Muscle layer of duodenum (tissue), 2 donors: ENCODE measurements at regions not wholly inside any gene's neighbourhood (a gene's known extent, or its start where the extent isn't known, plus 50 kb on each side); places are given as distances from the start of the nearest gene placed in this dataset.

Experiments used
- H3K27ac ChIP-seq: one replicate; pipeline ENCODE4 v1.7.0; 2013; ENCODE audit warnings: mild to moderate bottlenecking, low read length
- H3K27me3 ChIP-seq: one replicate; pipeline ENCODE4 v1.7.0; 2013; ENCODE audit warnings: low read depth, mild to moderate bottlenecking, control low read depth, low read length
- H3K36me3 ChIP-seq, 2 donors: one replicate each; pipeline ENCODE4 v1.7.0; 2013; ENCODE audit warnings: low read length in 2 of 2, control low read depth in 1 of 2, mild to moderate bottlenecking in 1 of 2; ENCODE audit not compliant: insufficient read depth in 2 of 2, control insufficient read depth in 1 of 2
- H3K4me1 ChIP-seq, 2 donors: one replicate each; pipeline ENCODE4 v1.7.0; 2013; ENCODE audit warnings: low read length in 2 of 2, mild to moderate bottlenecking in 2 of 2, control low read depth in 1 of 2, moderate library complexity in 1 of 2; ENCODE audit not compliant: insufficient read depth in 2 of 2, control insufficient read depth in 1 of 2
- H3K4me3 ChIP-seq, 2 donors: one replicate each; pipeline ENCODE4 v1.7.0; 2013; ENCODE audit warnings: low read length in 2 of 2, low read depth in 1 of 2, mild to moderate bottlenecking in 1 of 2
- H3K9me3 ChIP-seq, 2 donors: one replicate each; pipeline ENCODE4 v1.7.0; 2013; ENCODE audit warnings: low read length in 2 of 2, control low read depth in 1 of 2, mild to moderate bottlenecking in 1 of 2; ENCODE audit not compliant: control insufficient read depth in 1 of 2
- donor health status: healthy.

DNA sequence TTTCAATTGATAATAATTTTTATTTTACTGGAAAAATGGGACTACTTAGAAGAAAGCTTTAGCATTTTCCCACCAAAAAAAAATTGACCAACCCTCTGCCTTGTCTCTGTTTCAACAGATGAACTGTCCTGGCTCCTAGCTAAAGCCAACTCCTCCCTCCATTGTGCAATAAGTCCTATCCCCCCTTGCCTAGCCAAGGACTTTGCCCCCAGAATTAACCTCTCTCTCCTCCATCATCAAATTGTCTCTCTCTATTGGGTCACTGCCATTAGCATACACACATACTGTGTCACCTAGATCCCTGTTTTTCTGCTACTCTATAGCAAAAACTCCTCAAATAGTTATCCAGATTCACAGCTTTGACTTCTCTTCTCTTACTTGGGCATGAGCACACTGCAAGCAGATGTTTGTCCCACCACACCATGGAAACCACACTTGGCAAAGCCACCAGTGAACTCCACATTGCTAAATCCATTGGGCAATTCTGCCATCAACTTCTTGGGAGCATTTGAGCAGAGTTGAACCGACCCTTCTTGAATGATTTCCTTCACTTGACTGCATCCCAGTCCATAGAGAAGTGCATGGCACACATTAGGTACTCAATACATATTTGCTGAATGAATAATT is 91.4 kb upstream of the NEBL start:
- Histone ChIP-seq H3K9me3 (no peaks in the 10 kb centered on the region), H3K27me3 (no peaks in the 10 kb centered on the region), H3K4me3 (no peak overlapping the region), H3K36me3 (no peaks in the 10 kb centered on the region), H3K27ac (no peak overlapping the region), H3K4me1 (no peaks in the 10 kb centered on the region)

DNA sequence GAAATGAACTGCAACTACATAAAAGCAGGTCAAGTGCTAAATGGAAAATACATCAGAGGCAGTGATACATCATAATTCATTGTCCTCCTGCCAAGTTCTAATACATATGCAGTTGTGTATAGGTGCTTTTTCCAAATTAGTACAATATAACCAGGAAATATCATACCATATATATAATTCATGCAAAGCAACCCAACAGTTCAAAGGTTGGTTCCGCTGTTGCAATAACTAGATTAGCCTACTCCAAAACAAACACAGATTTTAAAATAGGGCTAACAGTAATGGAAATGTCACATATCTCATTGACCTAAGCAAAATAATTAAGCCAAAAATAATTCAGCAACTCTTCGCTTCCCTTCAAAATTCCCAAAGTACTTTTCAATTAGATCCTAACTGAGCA is 88.9 kb upstream of the NEBL start:
- H3K27ac ChIP-seq, result no peak overlapping the region
- no peaks in the 10 kb centered on the region for H3K36me3 ChIP-seq
- H3K9me3 ChIP-seq, result no peaks in the 10 kb centered on the region
- no peaks in the 10 kb centered on the region for H3K27me3 ChIP-seq
- no peaks in the 10 kb centered on the region for H3K4me1 ChIP-seq
- H3K4me3 ChIP-seq, result no peak overlapping the region

DNA sequence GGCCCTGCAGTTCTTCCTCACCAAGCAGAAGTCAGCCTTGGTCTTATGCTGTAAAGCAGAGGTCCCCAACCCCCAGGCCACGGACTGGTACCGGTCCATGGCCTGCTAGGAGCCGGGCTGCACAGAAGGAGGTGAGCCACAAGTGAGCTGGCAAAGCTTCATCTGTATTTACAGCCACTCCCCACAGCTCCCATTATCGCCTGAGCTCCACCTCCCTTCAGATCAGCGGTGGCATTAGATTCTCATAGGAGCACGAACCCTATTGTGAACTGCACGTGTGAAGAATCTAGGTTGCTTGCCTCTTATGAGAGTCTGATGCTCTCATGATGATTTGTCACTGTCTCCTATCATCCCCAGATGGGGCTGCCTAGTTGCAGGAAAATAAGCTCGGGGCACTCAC is 87.6 kb upstream of the NEBL start:
- Histone ChIP-seq H3K4me3 (no peak overlapping the region), H3K9me3 (no peaks in the 10 kb centered on the region), H3K27ac (no peak overlapping the region), H3K4me1 (no peaks in the 10 kb centered on the region), H3K27me3 (no peaks in the 10 kb centered on the region), H3K36me3 (no peaks in the 10 kb centered on the region)

DNA sequence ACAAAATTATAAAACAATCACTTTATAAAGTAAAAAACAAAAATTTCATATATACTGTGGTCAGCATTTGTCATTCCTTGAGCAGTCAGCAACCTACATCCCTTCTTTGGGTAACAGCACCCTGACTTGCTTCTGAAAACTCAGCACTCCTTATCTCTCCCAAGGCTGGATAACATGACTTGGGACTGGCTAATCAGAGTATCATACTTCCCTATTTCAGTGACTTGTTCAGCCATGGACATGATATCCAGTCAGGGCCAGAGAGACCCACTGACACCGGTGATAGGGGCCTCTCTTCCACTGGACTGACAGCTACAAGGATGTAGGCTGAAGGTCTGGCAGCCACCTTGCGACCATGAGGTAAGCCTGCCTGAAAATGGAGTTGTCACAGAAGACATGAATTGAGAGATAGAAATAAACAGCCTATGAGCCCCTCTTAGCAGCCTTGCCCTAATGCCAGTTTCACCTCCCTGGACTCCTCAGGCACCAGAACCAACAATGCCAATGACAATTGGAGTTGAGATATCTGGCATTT is 84.4 kb upstream of the NEBL start:
- H3K4me3 ChIP-seq, result no peak overlapping the region
- no peaks in the 10 kb centered on the region for H3K36me3 ChIP-seq

DNA sequence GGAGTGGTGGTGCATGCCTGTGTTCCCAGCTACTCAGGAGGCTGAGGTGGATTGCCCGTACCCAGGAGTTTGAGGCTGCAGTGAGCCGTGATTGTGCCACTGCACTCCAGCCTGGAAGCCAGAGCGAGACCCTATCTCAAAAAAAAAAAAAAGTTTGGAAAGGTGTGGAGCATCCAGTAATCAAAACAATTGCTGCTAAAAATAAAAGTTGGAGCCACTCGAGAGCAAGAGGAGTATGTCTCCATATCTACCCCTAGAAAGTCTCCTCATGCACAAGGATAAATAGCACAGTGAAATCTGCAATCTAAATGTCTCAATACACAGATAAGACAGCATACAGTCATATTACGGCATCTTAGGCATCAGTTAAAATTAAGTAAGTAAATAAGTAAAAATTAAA is 81.5 kb upstream of the NEBL start:
- no peak overlapping the region for H3K4me3 ChIP-seq
- H3K27me3 ChIP-seq, result no peaks in the 10 kb centered on the region
- H3K9me3 ChIP-seq, result no peaks in the 10 kb centered on the region
- H3K4me1 ChIP-seq, result no peaks in the 10 kb centered on the region
- no peak overlapping the region for H3K27ac ChIP-seq
- no peaks in the 10 kb centered on the region for H3K36me3 ChIP-seq

More for the DNA sequence above, 84.4 kb upstream of the NEBL start:
- no peak overlapping the region for H3K27ac ChIP-seq
- H3K27me3 ChIP-seq, result no peaks in the 10 kb centered on the region
- no peaks in the 10 kb centered on the region for H3K9me3 ChIP-seq
- H3K4me1 ChIP-seq, result no peaks in the 10 kb centered on the region

DNA sequence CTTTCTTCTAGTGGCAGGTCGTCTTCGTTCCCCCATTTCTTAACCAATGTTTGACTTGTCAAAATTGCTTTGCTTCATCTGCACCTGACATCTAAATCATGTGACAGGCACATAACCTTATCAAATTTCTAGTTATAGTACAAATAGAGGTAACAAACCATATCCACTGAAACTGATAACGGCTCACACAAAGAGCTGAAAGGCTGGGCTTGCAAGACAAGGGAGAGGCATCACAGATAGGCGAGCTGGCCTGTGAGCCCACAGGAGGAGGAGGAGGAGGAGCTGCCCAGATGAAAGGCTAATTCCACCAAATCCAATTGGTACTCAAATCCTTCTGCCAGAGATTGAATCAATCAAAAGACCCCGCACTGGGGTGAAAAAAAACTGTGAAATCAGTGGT is 80.2 kb upstream of the NEBL start:
- Histone ChIP-seq H3K4me3 (no peak overlapping the region), H3K27ac (no peak overlapping the region), H3K9me3 (no peaks in the 10 kb centered on the region), H3K4me1 (no peaks in the 10 kb centered on the region), H3K27me3 (no peaks in the 10 kb centered on the region), H3K36me3 (no peaks in the 10 kb centered on the region)

DNA sequence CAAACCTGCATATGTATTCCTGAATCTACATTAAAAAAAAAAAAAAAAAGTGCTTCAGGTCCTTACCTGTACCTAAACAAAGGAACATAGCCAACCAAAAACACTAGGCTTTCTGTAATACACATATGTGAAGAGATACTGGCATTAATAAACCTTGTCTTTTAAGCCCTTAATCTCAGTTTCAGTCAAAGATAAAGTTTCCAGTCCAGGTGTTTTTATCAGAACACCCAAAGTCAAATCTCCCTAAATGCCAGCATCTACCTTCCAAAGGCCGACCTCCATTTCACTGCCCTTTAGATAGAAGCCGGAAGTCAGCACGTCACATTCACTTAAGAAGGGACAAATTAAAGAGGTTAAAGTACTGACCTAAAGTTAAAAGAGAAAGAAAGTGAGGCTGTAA is 79.8 kb upstream of the NEBL start:
- Histone ChIP-seq H3K4me3 (no peak overlapping the region), H3K9me3 (no peaks in the 10 kb centered on the region), H3K27ac (no peak overlapping the region), H3K27me3 (no peaks in the 10 kb centered on the region), H3K36me3 (no peaks in the 10 kb centered on the region), H3K4me1 (no peaks in the 10 kb centered on the region)

DNA sequence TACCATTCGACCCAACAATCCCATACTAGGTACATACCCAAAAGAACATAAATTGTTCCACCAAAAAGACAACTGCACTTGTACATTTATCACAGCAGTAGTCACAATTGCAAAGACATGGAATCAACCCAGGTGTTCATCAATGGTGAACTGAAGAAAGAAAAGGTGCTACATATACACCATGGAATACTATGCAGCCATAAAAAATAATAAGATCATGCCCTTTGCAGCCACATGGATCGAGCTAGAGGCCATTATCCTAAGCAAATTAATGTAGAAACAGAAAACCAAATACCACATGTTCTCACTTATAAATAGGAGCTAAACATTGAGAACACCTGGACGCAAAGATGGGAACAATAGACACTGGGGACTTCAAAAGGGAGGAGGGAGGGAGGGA is 79.3 kb upstream of the NEBL start:
- Histone ChIP-seq H3K27ac (no peak overlapping the region), H3K9me3 (no peaks in the 10 kb centered on the region), H3K4me1 (no peaks in the 10 kb centered on the region), H3K4me3 (no peak overlapping the region), H3K36me3 (no peaks in the 10 kb centered on the region), H3K27me3 (no peaks in the 10 kb centered on the region)

DNA sequence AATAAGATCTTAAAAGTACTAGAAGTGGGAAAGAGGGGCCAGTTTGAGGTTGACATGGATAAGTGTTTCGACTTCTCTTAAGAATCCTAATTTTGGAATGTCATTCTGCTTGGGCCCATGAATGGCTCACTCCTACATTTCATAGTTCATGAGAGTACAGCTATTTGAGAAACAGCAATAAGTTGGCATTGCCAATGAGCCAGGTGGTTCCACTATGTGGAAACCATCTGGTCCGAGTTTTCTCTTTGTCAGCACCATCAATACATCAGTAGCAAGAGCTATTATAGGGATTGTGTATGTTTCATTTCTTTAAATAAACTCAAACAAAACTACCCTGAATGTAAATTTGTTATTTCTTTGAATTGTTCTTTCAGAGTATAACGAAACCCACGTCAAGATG is 78.1 kb upstream of the NEBL start:
- no peaks in the 10 kb centered on the region for H3K4me1 ChIP-seq
- H3K4me3 ChIP-seq, result no peak overlapping the region
- no peaks in the 10 kb centered on the region for H3K36me3 ChIP-seq
- no peaks in the 10 kb centered on the region for H3K9me3 ChIP-seq
- no peak overlapping the region for H3K27ac ChIP-seq
- H3K27me3 ChIP-seq, result no peaks in the 10 kb centered on the region

DNA sequence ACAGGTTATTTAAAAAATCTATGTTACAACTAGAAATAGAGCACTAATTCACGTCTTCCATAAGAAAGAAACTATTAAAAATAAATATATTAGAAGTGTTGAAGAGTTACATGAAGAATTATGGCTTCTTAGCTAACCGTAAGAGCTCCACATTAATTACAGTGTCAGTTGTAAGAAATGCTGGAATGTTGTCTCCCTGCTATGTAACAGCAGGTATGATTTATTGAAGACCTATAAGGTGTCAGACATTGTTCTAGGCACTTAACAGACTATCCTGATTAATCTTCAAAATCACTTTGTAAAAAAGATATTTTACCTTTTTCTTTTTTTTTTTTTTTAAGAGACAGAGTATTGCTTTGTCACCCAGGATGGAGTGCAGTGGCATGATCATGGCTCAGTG is 75.8 kb upstream of the NEBL start:
- H3K9me3 ChIP-seq, result no peaks in the 10 kb centered on the region
- no peaks in the 10 kb centered on the region for H3K27me3 ChIP-seq
- H3K27ac ChIP-seq, result no peak overlapping the region
- no peak overlapping the region for H3K4me3 ChIP-seq
- no peaks in the 10 kb centered on the region for H3K36me3 ChIP-seq
- H3K4me1 ChIP-seq, result no peaks in the 10 kb centered on the region

DNA sequence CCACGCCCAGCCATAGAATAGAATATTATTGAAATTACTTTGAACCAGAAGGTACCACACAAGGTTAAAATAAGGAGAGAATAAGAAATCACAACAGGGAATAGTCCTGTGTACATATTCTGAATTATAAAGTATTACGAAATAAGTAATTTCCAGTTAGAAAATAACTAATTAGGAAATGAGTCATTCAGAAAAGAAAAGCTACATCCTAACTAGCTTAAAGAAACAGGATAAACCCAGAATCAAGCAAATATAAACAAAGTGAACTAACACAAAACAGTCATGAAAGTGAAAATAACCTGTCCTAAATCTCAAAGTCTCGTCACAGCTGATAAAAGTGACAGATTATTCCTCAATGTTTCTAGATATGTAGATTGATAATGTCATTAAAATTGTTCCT is 74.8 kb upstream of the NEBL start:
- H3K36me3 ChIP-seq, result no peaks in the 10 kb centered on the region
- no peaks in the 10 kb centered on the region for H3K9me3 ChIP-seq
- no peak overlapping the region for H3K4me3 ChIP-seq
- H3K27ac ChIP-seq, result no peak overlapping the region
- H3K4me1 ChIP-seq, result no peaks in the 10 kb centered on the region
- no peaks in the 10 kb centered on the region for H3K27me3 ChIP-seq

DNA sequence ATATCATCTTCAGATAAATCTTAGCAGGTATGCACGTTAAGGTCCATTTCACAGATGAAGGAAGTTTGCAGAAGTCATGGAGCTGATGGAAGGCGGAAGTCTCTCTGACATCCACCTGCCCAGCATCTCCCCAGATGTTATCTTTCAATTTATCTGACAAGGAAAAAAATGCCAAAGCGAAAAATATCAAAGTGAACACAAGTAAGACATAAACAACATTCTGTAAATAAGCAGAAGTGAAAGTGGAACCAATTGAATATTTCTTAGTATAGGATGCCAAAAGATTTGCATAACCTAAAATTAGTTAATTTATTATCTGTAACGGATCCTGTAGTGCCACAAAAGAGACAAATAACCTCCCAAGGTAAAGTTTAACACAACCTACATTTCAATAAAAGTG is 73.6 kb upstream of the NEBL start:
- no peaks in the 10 kb centered on the region for H3K9me3 ChIP-seq
- no peak overlapping the region for H3K27ac ChIP-seq
- no peaks in the 10 kb centered on the region for H3K27me3 ChIP-seq
- H3K4me1 ChIP-seq, result no peaks in the 10 kb centered on the region
- no peaks in the 10 kb centered on the region for H3K36me3 ChIP-seq
- H3K4me3 ChIP-seq, result no peak overlapping the region
